RWPE2 (cell line): ENCODE measurements at regions not wholly inside any gene's neighbourhood (a gene's known extent, or its start where the extent isn't known, plus 50 kb on each side); places are given as distances from the start of the nearest gene placed in this dataset.

Source experiments
- ATAC-seq: fragments of 200-7000 bp; cut with Tn5 transposase; 3 replicates; pipeline ENCODE4 v1.9.1; 2021; ENCODE audit warnings: low read depth
- DNase-seq: peaks from one replicate; pipeline ENCODE4 v3.0.0-alpha.2; 2020; ENCODE audit warnings: low spot score
- H3K27ac ChIP-seq: fragments of 450-650 bp; 2 replicates; pipeline ENCODE4 v1.5.1; 2017; ENCODE audit warnings: mild to moderate bottlenecking; ENCODE audit not compliant: poor library complexity, severe bottlenecking
- H3K27me3 ChIP-seq: fragments of 250-450 bp; sonication (Bioruptor Pico); 2 replicates; pipeline ENCODE4 v1.5.1; 2021; ENCODE audit warnings: mild to moderate bottlenecking, moderate library complexity; ENCODE audit not compliant: insufficient read depth, poor library complexity, severe bottlenecking
- H3K36me3 ChIP-seq: fragments of 250-450 bp; sonication (Bioruptor Pico); 2 replicates; pipeline ENCODE4 v1.5.1; 2020; ENCODE audit warnings: low read depth, mild to moderate bottlenecking, moderate library complexity
- H3K4me1 ChIP-seq: fragments of 250-450 bp; sonication (Bioruptor Pico); 2 replicates; pipeline ENCODE4 v1.5.1; 2021; ENCODE audit warnings: mild to moderate bottlenecking, moderate library complexity; ENCODE audit not compliant: insufficient read depth, poor library complexity, severe bottlenecking
- H3K4me3 ChIP-seq: fragments of 250-450 bp; sonication (Bioruptor Pico); 2 replicates; pipeline ENCODE4 v1.5.1; 2021; ENCODE audit warnings: mild to moderate bottlenecking, moderate library complexity; ENCODE audit not compliant: severe bottlenecking
- H3K9me3 ChIP-seq: fragments of 250-450 bp; sonication (Bioruptor Pico); 2 replicates; pipeline ENCODE4 v1.5.1; 2021; ENCODE audit warnings: mild to moderate bottlenecking, moderate library complexity; ENCODE audit not compliant: severe bottlenecking
- TF ChIP-seq, protein P1 (sequence below): fragments of 450-650 bp; IDR thresholded peaks from one replicate; pipeline ENCODE4 v1.5.1; 2017; ENCODE audit warnings: mild to moderate bottlenecking, moderate library complexity; ENCODE audit not compliant: poor library complexity, severe bottlenecking

DNA sequence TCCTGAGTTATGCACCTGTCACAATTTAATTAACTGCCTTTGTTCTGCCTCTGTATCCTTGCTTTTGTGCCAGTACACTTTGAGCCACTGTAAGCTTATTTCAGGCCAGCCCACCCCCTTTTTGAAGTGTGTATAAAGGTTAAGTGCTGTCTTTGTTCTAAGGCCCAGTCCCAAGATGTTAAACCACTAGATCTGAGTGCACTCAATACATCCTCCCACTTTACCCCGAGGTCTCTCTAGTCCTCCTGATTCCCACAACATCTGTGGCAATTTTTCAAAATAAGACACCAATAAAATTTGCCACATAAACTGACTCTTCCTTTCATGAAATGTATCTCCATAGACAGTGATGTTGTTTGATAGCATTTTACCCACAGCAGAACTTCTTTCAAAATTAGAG is 124.1 kb upstream of the SPIN4 start:
- DNase-seq (no peak), ATAC-seq (no peak)
- Histone ChIP-seq H3K27ac (no peak overlapping the region), H3K4me3 (no peak overlapping the region), H3K27me3 (no peaks in the 10 kb centered on the region), H3K4me1 (no peaks in the 10 kb centered on the region), H3K9me3 (no peaks in the 10 kb centered on the region), H3K36me3 (no peaks in the 10 kb centered on the region)
- TF ChIP-seq, protein P1, sequence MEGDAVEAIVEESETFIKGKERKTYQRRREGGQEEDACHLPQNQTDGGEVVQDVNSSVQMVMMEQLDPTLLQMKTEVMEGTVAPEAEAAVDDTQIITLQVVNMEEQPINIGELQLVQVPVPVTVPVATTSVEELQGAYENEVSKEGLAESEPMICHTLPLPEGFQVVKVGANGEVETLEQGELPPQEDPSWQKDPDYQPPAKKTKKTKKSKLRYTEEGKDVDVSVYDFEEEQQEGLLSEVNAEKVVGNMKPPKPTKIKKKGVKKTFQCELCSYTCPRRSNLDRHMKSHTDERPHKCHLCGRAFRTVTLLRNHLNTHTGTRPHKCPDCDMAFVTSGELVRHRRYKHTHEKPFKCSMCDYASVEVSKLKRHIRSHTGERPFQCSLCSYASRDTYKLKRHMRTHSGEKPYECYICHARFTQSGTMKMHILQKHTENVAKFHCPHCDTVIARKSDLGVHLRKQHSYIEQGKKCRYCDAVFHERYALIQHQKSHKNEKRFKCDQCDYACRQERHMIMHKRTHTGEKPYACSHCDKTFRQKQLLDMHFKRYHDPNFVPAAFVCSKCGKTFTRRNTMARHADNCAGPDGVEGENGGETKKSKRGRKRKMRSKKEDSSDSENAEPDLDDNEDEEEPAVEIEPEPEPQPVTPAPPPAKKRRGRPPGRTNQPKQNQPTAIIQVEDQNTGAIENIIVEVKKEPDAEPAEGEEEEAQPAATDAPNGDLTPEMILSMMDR: no peak

DNA sequence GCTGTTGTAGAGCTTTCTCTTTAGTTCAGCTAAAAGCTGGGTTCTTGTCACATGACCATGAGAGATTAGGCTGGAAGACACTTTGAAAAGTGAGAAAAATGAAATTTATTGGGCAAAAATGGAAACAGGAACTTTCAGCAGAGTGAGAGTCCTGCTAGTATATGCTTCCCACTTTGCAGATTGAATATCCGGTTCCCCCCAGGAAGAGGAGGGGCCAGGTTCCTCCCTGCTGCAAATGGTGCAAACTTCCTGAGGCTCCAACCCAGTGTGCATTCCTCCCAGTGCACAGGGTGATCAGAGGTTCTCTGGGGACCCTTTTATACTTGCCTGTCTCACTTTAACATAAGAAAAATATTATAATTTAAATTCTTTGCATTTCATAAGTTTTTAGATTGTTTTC is 119.9 kb upstream of the SPIN4 start:
- Histone ChIP-seq H3K4me1 (no peaks in the 10 kb centered on the region), H3K9me3 (no peaks in the 10 kb centered on the region), H3K27ac (no peak overlapping the region), H3K36me3 (no peaks in the 10 kb centered on the region), H3K27me3 (no peaks in the 10 kb centered on the region), H3K4me3 (no peak overlapping the region)
- TF ChIP-seq, protein P1: no peak
- ATAC-seq: no peak
- no peak for DNase-seq

DNA sequence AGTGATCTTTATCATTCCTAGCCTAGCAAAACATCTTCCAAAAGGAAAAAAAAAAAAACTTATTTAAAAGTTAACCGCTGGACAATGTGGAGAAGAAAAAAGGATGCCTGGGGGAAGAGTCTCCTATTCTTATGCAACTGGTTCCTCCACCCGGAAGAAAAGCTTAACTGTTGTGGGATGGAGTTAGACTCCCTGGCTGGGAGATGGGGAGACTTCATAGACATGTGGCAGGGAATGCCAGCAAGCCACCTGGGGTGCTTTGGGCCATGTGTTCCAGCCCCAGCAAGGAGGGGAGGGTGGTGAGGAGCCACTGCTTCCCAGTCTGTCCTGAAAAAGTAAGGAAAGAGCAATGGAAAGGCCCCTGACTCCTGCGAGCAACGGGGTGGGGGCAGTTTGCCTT is 119.4 kb upstream of the SPIN4 start:
- TF ChIP-seq, protein P1: no peak
- Histone ChIP-seq H3K4me1 (no peaks in the 10 kb centered on the region), H3K27me3 (no peaks in the 10 kb centered on the region), H3K36me3 (no peaks in the 10 kb centered on the region), H3K4me3 (no peak overlapping the region), H3K27ac (no peak overlapping the region), H3K9me3 (no peaks in the 10 kb centered on the region)
- DNase-seq (no peak), ATAC-seq (no peak)

DNA sequence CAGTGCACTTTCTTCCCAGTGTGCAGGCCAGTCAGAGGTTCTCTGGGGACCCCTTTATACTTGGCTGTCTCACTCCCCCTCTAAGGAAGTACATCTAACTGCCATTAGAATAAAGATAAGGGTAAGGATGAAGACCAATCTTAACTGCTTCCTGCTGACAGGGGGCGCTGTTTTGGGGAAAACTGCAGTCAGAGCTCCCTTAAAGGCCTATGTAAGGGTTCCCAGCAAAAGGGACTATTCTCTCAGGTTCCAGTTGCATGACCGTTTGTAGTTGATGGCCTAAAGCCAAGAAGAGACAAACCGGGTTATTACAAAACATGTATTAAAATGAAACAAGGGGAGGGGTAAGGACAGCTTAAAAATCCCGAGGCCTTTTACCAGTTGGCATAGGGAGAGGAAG is 115.6 kb upstream of the SPIN4 start:
- ATAC-seq (no peak), DNase-seq (no peak)
- Histone ChIP-seq H3K27ac (no peak overlapping the region), H3K36me3 (no peaks in the 10 kb centered on the region), H3K4me1 (no peaks in the 10 kb centered on the region), H3K4me3 (no peak overlapping the region), H3K9me3 (no peaks in the 10 kb centered on the region), H3K27me3 (no peaks in the 10 kb centered on the region)
- TF ChIP-seq, protein P1: no peak

DNA sequence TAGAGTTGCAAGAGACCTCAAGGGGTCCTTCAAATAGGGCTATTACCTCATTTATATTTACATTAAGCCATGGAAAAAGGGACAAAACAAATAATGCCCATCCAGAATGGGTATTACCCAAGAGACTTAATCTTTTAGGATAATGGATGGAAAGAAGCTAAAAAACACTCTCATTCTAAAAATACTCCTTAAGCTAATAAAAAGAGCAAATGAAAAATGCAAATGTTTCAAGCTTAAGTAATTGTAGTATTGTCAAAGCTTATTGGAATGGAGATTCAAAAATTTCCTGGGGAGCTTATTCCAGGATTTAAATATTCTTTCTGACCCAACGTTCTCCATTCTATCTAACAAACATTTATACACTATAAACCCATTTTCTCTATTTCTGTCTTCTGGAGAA is 107.8 kb upstream of the SPIN4 start:
- no peak for ATAC-seq

More for the DNA sequence above, 107.8 kb upstream of the SPIN4 start:
- Histone ChIP-seq H3K27ac (no peak overlapping the region), H3K4me1 (no peaks in the 10 kb centered on the region), H3K9me3 (no peaks in the 10 kb centered on the region), H3K4me3 (no peak overlapping the region), H3K27me3 (no peaks in the 10 kb centered on the region), H3K36me3 (no peaks in the 10 kb centered on the region)
- TF ChIP-seq, protein P1: no peak
- no peak for DNase-seq
